Skeletal muscle cell (primary cell): ENCODE measurements at regions not wholly inside any gene's neighbourhood (a gene's known extent, or its start where the extent isn't known, plus 50 kb on each side); places are given as distances from the start of the nearest gene placed in this dataset.
"Not testable (repeated sequence)": the region's sequence is repeated elsewhere in the genome, so short reads cannot be mapped to it uniquely, and the experiment has no call there.

Source experiments
- DNase-seq: peaks from one replicate; pipeline ENCODE4 v3.0.0-alpha.2; 2010; ENCODE audit warnings: low read depth
- H3K4me3 ChIP-seq: 2 replicates; pipeline ENCODE4 v1.5.1; 2011; ENCODE audit warnings: low read depth, mild to moderate bottlenecking, control low read depth, low read length, moderate library complexity

- no peak overlapping the region for H3K4me3 ChIP-seq
- no peak for DNase-seq
These were observed 321.7 kb upstream of the FRG2C start for GRCh38 chr3:75342425-75342824.

GRCh38 chr3:75350536-75350935 lies 313.6 kb upstream of the FRG2C start:
- not testable (repeated sequence) for H3K4me3 ChIP-seq, DNase-seq

- H3K4me3 ChIP-seq, DNase-seq: not testable (repeated sequence)
These were observed 301.9 kb upstream of the FRG2C start for GRCh38 chr3:75362086-75362784.

- not testable (repeated sequence) for DNase-seq
These were observed 291.2 kb upstream of the FRG2C start for GRCh38 chr3:75372964-75373363.

GRCh38 chr3:75379840-75380239 lies 284.3 kb upstream of the FRG2C start:
- not testable (repeated sequence) for H3K4me3 ChIP-seq, DNase-seq

More at GRCh38 chr3:75372964-75373363, 291.2 kb upstream of the FRG2C start:
- not testable (repeated sequence) for H3K4me3 ChIP-seq

- no peak overlapping the region for H3K4me3 ChIP-seq
- no peak for DNase-seq
These were observed 283.8 kb upstream of the FRG2C start for GRCh38 chr3:75380276-75380771.

- DNase-seq = not testable (repeated sequence)
These were observed 280.1 kb upstream of the FRG2C start for GRCh38 chr3:75384016-75384415.

GRCh38 chr3:75388486-75389124 lies 275.5 kb upstream of the FRG2C start:
- peak; percentile 8 for DNase-seq
- H3K4me3 ChIP-seq = not testable (repeated sequence)

More at GRCh38 chr3:75384016-75384415, 280.1 kb upstream of the FRG2C start:
- not testable (repeated sequence) for H3K4me3 ChIP-seq

- not testable (repeated sequence) for DNase-seq
These were observed 270.8 kb upstream of the FRG2C start for GRCh38 chr3:75393288-75393694.

GRCh38 chr3:75394102-75394501 lies 270.0 kb upstream of the FRG2C start:
- not testable (repeated sequence) for H3K4me3 ChIP-seq, DNase-seq

More at GRCh38 chr3:75393288-75393694, 270.8 kb upstream of the FRG2C start:
- H3K4me3 ChIP-seq = not testable (repeated sequence)

- DNase-seq, H3K4me3 ChIP-seq: not testable (repeated sequence)
These were observed 269.4 kb upstream of the FRG2C start for GRCh38 chr3:75394562-75395360.

GRCh38 chr3:75395580-75396315 lies 268.4 kb upstream of the FRG2C start:
- no peak for DNase-seq
- no peak overlapping the region for H3K4me3 ChIP-seq

- H3K4me3 ChIP-seq = no peak overlapping the region
- no peak for DNase-seq
These were observed 267.8 kb upstream of the FRG2C start for GRCh38 chr3:75396316-75396802.

GRCh38 chr3:75397486-75397885 lies 266.6 kb upstream of the FRG2C start:
- H3K4me3 ChIP-seq = not testable (repeated sequence)

GRCh38 chr3:75422101-75422945 lies 241.8 kb upstream of the FRG2C start:
- not testable (repeated sequence) for H3K4me3 ChIP-seq, DNase-seq

More at GRCh38 chr3:75397486-75397885, 266.6 kb upstream of the FRG2C start:
- DNase-seq = not testable (repeated sequence)

GRCh38 chr3:75425379-75425778 lies 238.7 kb upstream of the FRG2C start:
- not testable (repeated sequence) for DNase-seq

GRCh38 chr3:75427486-75427885 lies 236.6 kb upstream of the FRG2C start:
- not testable (repeated sequence) for H3K4me3 ChIP-seq, DNase-seq

More at GRCh38 chr3:75425379-75425778, 238.7 kb upstream of the FRG2C start:
- not testable (repeated sequence) for H3K4me3 ChIP-seq

- not testable (repeated sequence) for DNase-seq, H3K4me3 ChIP-seq
These were observed 236.2 kb upstream of the FRG2C start for GRCh38 chr3:75427906-75428305.
